ENCODE measurements at regions not wholly inside any gene's neighbourhood (a gene's known extent, or its start where the extent isn't known, plus 50 kb on each side); places are given as distances from the start of the nearest gene placed in this dataset.
A peak's percentile ranks its signal among the peaks of the same experiment; 100 is the strongest.

DNA sequence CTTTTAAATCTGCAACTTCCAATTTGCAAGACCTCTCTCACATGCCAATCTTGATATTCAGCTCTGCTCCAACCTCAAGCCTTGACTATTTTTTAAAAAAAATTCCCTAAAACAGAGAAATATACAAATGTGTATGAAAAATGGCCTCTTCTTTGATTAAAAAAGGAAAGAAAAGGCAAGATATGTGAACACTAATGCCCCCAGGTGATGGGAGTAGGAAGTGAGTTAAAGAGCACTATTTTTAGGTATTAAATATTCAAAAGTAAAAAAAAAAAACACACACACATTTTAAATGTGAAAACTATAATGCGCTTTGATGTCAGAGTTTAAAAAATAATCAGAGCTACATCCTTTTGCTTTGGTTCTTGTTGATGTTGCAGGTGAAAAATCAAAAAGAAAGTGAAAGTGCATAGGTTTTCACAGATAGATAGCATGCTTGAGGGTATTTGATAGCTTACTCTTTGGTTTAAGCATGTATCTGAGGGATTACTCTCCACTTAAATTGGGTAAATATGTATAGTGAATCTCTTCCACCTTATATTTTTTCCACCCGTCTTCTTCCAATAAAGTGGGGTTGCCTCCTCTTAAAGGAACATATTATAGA is 406.0 kb upstream of the POU3F3 start:
- peak; percentile 1 for DNase-seq (ENCODE audit: low read depth)

DNA sequence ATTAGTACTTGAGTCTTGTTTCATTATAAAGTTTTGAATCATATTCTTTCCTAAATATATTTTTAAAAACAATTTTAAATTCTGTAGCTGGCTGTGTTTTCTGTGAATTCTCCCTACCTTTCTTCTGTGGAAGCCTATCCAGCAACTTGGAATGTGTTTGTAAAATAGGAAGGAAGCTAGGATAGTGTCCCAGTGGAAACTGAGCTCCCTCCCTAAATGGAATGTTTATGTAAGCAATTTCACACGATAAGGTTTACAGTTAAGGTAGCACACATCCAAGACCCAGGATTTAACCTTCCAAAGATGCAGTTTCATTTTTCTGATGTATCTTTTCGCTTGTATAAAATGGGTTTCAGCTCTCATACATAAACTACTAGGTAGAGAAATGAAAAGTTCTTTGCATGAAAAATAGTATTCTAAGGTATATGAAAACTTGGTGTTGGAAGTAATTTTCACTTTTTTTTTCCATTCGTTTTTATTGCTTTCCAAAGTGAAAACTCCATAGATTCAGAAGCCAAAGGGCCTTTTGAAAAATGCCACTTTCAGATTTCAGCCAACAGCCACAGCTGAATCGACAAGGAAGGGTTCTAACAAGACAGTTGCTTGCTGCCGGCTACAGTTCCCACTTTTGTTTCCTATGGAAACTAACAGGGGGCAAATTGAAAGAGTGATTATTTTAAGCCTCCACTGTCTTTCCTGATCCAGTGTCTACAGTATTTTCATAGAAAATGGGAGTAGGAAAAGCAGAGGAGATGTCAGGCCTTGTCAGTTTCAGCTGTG is 405.1 kb upstream of the POU3F3 start:
- no peak for DNase-seq (ENCODE audit: low read depth)

DNA sequence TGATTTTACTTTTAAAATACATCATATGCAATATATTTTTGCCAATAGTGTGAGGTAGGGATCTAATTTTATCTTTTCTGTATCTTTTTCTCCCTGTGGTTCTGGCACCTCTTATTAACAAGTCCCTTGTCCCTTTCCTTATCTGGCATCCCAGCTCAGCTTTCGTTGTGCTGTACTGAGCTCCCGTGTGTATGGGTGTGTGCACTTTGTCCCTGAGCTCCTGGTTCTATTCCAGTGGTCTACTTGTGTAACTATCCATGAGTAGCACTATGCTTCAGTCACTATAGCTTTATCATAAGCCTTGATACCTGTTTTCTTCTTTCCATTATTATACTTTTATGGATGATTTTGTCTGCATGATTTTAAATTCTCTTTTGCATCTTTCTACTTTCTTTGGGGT is 401.4 kb upstream of the POU3F3 start:
- no peak for DNase-seq (ENCODE audit: low read depth)

DNA sequence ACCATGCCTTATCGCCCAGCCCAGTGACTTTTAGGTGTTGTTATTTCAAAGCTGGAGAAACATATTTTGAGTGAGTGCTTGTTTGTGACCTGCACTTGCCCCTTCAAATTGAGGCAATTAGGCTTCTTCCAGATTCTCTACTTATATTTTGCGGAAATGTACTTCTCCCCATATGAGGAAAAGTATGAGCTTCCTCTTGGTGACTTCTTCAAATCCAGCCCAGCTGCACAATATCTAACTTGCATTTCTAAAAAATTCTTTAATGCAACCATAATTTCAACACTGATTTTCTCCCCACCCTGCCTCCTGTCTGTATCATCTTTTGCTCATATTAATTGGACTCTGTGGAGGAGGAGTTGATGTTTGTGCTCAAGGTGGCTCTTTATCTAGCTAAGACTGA is 391.2 kb upstream of the POU3F3 start:
- no peak for DNase-seq (ENCODE audit: low read depth)

DNA sequence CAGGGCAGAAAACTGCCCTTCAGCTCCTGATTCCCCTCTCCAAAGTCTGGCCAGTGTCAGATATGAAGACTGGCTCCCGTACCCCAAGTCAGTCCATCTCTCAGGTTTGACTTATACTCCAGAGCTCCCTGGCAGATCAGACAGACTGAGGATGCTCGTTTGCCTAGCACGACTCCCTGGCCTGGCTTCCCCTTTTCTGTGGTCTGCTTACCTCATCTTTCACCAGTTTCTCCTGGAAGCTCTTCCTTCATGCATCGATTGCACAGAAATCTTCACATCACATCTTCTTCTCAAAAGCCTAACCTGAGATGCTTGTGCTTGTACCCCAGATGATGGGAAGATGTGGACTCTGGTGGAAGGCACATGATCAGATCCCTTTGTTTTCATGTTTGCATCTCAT is 387.9 kb upstream of the POU3F3 start:
- no peak for DNase-seq (ENCODE audit: low read depth)

DNA sequence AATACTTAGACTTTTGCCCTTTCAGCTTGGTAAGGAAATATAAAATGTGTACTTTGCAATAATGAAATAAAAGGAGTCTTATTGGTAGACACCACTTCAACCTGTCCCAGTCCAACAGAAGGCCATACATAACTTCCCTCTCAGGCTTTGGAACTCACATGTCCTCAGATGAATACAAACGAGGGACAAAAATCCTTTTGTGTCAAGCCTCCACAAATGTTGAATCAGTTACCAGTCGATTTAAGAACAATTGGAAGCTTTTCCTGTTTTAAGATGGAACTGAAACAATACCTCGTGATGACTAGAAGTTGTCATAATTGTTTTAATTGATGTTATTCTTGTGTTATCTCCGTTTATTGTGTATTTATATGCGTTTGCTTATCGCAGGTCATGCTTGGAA is 385.1 kb upstream of the POU3F3 start:
- DNase-seq (ENCODE audit: low read depth): no peak

DNA sequence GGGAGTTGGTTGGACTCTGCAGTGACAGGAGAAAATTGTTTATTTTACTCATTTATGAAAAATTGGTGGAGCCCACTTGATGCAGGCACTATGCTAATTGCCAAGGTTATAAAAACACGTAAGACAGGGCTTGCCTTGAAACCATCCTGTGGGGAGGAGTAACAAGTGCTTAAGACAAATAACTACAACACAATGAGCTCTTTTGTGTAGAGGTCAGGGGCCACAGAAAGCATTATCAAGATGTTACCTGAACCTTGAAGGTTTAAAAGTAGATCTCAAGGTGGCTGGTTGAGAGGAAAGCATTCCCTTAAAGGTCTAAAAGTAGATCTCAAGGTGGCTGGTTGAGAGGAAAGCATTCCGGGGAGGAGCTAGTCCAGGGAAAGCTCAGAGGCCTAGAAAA is 381.8 kb upstream of the POU3F3 start:
- no peak for DNase-seq (ENCODE audit: low read depth)

DNA sequence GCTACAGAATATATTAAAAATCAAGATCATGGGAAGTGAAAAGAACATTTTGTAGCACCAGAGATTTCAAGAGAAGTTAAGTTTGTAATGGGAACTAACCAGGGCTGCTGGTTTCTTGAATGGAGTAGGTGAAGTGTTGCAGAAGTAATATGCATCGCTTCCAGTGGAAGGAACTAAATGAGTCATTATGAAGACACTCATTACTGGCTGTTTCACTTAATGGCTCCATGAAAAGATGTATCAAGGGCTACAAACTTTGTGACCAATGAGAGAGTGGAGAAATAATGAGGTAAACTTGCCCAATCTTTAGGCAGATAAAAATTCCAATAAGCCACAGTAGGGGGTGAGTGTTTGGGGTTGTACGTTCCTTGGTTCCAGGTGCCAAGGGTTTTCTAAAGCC is 380.4 kb upstream of the POU3F3 start:
- no peak for DNase-seq (ENCODE audit: low read depth)

DNA sequence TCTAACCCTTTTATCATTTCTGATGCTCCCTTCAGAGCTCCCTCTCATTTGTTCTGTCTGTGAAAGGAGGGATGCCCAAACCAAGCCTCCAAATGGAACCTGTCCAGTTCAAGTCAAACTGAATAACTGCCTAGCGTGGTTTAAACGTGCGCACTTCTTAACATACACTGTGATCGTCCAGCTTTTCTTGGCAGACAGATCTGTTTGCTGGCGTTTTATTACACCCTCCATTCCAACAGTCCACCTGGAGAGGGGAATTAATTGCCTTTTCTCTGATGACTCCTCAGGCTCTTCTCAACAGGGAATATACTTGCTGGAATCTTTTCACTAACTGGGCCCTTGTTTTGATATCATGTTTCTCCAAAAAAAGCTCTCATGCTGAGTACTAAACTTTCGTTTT is 379.2 kb upstream of the POU3F3 start:
- no peak for DNase-seq (ENCODE audit: low read depth)

DNA sequence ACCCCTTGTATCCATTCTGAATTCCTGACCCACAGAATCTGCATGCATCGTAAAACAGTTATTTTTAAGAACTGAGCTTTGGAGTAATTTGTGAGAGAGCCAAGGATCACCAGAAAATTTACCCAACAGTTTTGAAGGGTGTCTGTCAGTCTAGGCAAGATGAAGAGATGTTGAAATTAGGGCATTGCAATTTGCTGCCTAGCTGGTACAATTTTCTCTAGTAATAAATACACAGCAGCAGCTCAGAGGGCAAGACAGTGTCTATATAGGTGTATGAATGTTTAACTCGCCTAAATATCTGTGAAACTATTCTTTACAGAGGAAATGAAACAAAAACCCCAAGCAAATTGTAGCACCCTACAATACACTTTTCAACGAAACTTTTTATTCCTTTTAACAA is 377.8 kb upstream of the POU3F3 start:
- DNase-seq (ENCODE audit: low read depth): no peak

DNA sequence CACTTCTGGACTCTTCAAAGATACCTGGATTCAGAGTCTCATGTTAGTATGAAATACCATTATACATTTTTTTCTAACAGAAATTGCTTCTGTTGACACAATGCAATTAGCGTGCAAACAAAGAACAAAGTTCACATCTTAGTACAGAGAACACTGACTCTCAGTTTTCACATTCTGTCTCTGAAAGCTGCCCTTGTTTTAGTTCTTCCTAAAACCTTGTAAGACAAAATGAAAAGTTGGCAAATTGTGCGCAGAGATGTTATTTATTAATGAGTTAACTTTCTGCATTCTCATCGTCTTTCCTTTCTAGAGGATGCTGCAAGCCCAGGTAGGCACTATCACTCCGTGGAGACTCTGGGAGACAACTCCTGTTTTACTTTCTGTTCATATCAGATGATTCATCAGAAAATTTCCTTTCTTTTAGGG is 377.3 kb upstream of the POU3F3 start:
- no peak for DNase-seq (ENCODE audit: low read depth)

DNA sequence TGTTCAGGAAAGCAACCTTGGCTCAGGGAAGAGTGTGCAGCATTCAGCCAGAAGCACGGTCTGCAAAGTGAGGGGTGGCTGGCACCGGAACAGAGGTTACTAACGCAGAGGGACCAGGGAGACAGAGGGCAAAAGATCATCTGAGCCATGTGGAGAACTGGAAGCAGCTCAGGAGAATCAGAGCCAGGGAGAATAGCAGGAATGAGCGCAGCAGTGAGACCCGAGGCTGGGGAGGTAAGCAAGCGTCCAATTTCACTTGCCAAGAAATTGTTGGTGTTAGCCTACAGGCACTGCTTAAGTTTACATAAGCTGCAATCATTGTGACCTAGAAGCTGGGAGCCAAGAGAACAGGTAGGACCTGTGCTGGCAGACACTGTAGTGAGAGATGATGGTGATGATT is 372.6 kb upstream of the POU3F3 start:
- no peak for DNase-seq (ENCODE audit: low read depth)

DNA sequence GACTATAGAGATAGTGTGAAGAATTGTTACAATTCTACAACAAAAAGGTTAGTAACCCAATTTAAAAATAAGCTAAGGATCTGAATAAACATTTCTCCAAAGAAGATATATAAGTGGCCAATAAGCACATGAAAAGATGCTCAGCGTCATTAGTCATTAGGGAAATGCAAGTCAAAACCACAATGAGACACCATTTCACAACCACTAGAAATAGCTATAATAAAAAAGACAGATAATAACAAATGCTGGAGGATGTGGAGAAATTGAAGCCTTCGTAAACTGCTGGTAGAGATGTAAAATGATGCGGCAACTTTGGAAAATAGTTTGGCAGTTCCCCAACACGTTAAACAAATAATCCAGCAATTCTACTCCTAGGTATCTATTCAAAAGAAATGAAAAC is 366.5 kb upstream of the POU3F3 start:
- no peak for DNase-seq (ENCODE audit: low read depth)

DNA sequence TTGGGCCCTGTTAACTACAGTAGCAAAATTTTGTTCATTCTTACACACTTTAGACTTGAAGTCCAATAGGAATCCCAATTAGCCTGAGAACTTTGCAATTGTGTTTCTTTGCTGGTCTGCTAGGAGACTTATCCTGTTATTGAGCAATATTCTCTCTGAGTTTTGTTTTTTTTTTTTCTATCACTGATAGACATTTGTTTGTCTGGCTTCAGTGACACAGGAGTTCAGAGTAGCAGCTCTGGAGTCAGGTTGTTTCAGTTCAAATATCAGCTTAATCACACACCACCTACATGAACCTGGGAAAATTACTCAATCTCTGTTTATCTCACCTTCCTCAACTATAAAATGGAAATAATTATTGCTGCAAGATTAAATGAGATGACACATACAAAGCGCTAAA is 360.2 kb upstream of the POU3F3 start:
- no peak for DNase-seq (ENCODE audit: low read depth)

DNA sequence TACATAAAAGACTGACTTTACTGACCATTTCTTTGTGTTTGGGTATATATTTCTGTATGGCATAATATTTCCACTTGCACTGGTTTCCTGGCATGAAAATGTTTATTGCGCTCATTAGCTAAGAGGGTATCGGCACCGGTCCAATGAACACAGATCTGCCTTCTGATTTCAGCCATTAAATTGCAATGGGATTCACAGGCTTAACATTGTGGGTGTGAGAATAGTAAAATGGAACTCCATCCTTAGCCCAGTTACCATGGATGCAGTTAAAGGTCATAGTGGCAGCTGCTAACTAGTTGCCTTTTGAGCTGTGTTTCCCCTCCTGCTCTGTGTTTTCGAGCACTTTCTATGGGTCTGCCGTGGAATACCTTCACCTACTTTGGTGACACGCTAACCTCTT is 352.6 kb upstream of the POU3F3 start:
- DNase-seq (ENCODE audit: low read depth): no peak

DNA sequence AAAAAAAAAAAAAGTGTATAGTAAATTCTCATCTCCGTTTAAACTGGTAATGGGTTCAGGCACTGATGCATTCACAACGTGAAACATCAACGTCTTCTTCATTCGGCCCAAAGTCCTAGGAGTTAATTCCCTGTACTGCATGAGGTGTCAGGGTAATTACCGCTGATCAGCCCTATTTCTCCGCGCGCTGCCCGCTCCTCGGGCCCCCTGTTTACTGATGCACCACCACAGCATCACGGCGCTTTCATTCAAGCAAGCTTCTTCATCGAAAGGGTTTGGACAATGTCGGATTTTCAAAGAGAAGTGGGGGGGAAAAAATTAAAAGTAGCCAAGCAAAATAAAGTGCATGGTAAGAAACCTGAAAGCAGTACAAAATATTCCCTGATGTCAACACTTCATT is 352.0 kb upstream of the POU3F3 start:
- no peak for DNase-seq (ENCODE audit: low read depth)

DNA sequence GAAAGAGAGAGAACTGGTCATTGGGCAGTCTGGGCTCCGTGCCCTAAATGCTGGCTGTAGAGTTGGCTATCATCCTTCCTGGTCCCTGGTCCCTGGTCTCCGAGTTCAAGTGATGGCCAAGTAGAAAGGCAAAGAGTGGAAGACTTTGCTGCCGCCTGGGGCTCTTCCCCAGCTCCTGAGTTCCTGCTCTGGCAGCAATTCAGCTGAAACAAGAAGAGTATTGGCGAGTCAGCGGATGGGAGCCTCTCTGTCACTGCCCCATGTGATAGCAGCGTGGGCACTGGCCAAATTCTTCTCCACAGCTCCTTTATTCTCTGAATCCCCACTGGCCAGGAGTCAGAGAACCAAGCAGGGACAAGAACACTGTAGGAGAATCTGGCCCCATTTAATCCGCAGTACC is 351.0 kb upstream of the POU3F3 start:
- DNase-seq (ENCODE audit: low read depth): no peak

DNA sequence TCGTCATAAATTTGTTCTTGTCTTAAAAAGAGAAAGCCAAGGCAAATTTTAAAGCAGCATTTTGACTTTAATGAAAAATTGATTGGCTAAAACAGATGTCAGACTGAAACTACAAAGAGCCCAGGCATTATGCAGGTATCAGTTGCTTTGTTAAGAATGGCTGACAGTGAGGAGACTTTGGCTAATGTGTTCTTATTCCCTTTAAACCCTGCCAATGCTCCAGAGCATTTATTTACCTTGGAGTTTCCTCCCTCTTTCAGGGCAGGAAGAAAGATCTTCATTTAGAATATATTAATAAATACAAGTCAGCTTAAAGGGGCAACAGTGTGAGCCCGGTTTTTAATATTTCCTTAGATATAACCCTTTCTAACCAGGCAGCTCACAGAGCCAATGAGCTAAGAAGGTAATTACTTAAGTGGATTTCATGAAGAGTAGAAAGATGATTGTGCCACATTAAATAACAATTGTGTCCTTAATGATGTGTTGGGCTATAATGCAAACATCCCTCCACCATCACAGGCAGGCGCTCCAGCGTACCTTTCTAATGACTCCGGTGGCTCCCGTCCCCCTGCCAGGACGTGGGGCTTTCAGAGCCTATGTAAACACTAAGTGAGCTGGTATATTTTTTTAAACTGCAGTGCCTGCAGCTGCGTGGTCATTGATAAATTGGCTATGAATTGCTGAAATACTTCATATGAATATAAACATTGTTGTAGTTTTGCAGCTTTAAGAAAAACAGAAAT is 349.4 kb upstream of the POU3F3 start:
- no peak for DNase-seq (ENCODE audit: low read depth)

DNA sequence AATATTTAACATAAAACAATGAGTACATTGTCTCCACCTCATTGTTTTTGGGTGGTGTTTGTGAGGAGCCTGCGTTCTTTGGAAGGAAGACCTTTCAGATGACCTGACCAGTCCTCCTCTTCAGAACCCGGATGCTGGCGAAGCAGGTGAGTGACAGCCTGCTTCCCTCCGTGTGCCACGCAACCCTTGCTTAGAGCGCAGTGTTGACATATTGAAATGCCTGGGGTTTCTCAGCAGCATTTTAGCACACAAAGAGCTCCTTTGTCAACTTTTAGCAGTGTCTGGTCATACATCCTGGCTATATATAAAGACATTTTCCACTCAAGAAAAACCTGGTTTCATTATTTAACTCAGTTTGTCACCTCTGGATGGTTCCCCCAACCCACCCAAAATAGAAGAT is 335.7 kb upstream of the POU3F3 start:
- no peak for DNase-seq (ENCODE audit: low read depth)

DNA sequence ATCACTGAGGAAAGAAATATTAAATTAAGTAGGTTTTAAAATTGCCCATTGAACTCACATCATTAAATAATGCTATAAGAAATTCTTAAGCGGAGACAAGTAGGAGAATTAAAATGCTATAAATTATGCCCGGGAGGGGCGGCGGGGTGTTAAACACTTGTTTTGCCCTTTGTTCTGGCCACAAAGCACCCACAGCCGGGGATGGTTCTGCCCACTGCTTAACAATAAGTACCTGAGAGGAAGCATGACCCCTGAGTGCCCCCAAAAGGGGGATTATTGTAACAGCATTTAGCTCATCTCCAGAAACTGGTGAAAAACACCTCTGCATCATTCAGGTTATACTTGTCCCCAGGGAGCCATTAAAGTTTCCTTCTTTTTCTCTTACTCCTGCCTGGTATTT is 332.7 kb upstream of the POU3F3 start:
- DNase-seq (ENCODE audit: low read depth): no peak

DNA sequence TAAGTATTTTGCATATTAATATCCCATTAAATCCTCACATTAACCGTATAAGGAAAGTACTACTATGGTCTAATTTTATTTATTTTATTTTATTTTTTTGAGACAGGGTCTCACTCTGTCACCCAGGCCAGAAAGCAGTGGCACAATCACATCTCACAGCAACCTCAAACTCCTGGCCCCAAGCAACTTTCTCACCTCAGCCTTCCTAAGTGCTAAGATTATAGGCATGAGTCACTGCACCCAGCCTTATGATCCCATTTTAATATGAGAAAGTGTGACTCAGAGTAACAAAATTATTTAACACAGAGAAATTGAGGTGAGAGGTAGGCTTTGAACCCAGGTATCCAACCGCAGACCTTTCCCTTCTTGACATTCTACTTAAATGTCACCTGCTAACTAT is 330.0 kb upstream of the POU3F3 start:
- no peak for DNase-seq (ENCODE audit: low read depth)

DNA sequence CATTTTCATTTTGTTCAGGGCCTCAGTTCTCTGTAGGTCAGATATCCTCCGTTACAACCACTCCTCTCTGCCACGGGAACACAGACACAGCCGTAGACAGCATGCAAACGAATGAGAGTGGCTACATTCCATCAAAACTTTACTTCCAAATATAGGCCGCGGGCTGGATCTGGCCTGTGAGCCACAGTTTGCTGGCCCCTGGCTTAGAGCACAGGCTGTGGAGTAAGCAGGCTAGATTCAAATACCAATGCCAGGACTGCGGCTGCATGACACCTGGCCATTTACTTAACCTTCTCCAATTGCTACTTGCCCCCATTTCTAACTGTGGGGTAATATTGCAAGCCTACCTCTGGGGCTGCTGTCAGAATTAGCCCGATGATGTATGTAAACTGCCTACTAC is 325.8 kb upstream of the POU3F3 start:
- DNase-seq (ENCODE audit: low read depth): no peak

DNA sequence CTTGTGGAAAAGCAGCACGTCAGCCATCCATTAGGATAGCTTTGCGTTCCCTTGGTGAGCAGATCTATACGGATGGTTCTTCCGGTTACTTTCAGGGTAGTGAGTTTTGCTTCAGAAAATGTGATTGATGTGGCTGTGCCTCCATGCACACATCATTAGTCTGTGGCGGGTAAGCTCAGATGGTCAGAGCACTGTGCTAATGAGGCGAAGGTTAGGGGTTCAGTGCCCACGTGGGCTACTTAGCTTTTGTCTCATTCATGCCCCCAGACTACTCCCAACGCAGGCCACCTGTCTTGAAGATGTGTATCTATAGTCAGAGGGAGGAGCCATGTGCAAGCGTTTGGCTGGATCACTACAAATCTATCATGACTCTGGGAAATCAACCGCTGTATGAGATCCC is 322.8 kb upstream of the POU3F3 start:
- no peak for DNase-seq (ENCODE audit: low read depth)

DNA sequence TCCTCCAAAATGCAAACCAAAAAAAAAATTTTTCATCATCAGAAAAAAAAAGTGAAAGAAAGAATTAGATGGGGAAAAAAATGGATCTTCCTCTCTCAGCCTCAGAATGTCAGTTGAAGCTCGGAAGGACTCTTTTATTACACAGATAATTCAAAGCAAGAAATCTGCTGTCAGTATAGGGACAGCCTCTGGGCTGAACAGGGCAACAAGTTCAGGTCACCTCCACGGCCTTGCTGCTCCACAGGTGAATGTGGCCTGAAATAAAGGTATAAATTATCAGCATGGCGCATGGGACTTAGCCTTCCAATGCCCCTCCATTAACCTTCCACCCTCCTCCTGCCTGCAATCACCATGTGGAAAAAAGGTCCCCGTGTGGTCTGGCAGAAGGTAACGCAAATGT is 316.8 kb upstream of the POU3F3 start:
- no peak for DNase-seq (ENCODE audit: low read depth)

Data from ELR (cell line).